PFSK-1 (cell line): ENCODE measurements at regions not wholly inside any gene's neighbourhood (a gene's known extent, or its start where the extent isn't known, plus 50 kb on each side); places are given as distances from the start of the nearest gene placed in this dataset.

Experiments used
- FOXP2 ChIP-seq: optimal IDR thresholded peaks from 2 replicates; pipeline ENCODE3; 2011; ENCODE audit warnings: borderline replicate concordance, control low read depth, inconsistent platforms; ENCODE audit not compliant: insufficient read depth; ENCODE audit errors: extremely low read length, extremely low read depth
- POLR2AphosphoS5 ChIP-seq: IDR thresholded peaks from 2 replicates; pipeline ENCODE4 v1.6.1; 2012; ENCODE audit warnings: low read depth, mild to moderate bottlenecking, control low read depth, low read length, moderate library complexity
- REST ChIP-seq, 2 experiments: IDR thresholded peaks; 2 replicates each; pipeline versions ENCODE4 v1.6.1 to v1.8.0; 2011 to 2012; ENCODE audit warnings: low read depth in 2 of 2, low read length in 2 of 2, control low read depth in 1 of 2, inconsistent platforms in 1 of 2, mild to moderate bottlenecking in 1 of 2, moderate library complexity in 1 of 2; ENCODE audit not compliant: insufficient read depth in 1 of 2
- SIN3A ChIP-seq: IDR thresholded peaks from 2 replicates; pipeline ENCODE4 v1.6.1; 2012; ENCODE audit warnings: mild to moderate bottlenecking, low read length, moderate library complexity, borderline replicate concordance; ENCODE audit not compliant: insufficient read depth
- TAF1 ChIP-seq: IDR thresholded peaks from 2 replicates; pipeline ENCODE4 v1.6.1; 2012; ENCODE audit warnings: low read length, control low read depth, borderline replicate concordance; ENCODE audit not compliant: insufficient read depth

- TF ChIP-seq POLR2AphosphoS5: no peak
These were observed 79.3 kb downstream of the ADCYAP1 start for GRCh38 chr18:984004-984403.

GRCh38 chr18:985212-985661, 80.6 kb downstream of the ADCYAP1 start:
- TF ChIP-seq POLR2AphosphoS5: no peak
- no peak for TF ChIP-seq FOXP2
- TF ChIP-seq TAF1: no peak
- TF ChIP-seq SIN3A: no peak
- no peak for TF ChIP-seq REST (IDR thresholded peaks at IDR 0.05; ENCODE audit: insufficient read depth in 1 of 2, low read depth in 2 of 2, low read length in 2 of 2)

- no peak for TF ChIP-seq SIN3A
- no peak for TF ChIP-seq POLR2AphosphoS5
- no peak for TF ChIP-seq TAF1
- no peak for TF ChIP-seq FOXP2
- TF ChIP-seq REST (IDR thresholded peaks at IDR 0.05; ENCODE audit: insufficient read depth in 1 of 2, low read depth in 2 of 2, low read length in 2 of 2): no peak
These were observed 81.4 kb downstream of the ADCYAP1 start for GRCh38 chr18:986051-986450.

GRCh38 chr18:986552-986951, 81.9 kb downstream of the ADCYAP1 start:
- no peak for TF ChIP-seq REST (IDR thresholded peaks at IDR 0.05; ENCODE audit: insufficient read depth in 1 of 2, low read depth in 2 of 2, low read length in 2 of 2)
- TF ChIP-seq FOXP2: no peak
- no peak for TF ChIP-seq TAF1
- no peak for TF ChIP-seq SIN3A
- TF ChIP-seq POLR2AphosphoS5: no peak

- TF ChIP-seq SIN3A: no peak
- no peak for TF ChIP-seq POLR2AphosphoS5
- TF ChIP-seq FOXP2: no peak
- TF ChIP-seq REST (IDR thresholded peaks at IDR 0.05; ENCODE audit: insufficient read depth in 1 of 2, low read depth in 2 of 2, low read length in 2 of 2): no peak
- no peak for TF ChIP-seq TAF1
These were observed 82.9 kb downstream of the ADCYAP1 start for GRCh38 chr18:987325-988186.
